ENCODE measurements at regions not wholly inside any gene's neighbourhood (a gene's known extent, or its start where the extent isn't known, plus 50 kb on each side); places are given as distances from the start of the nearest gene placed in this dataset.
"Not testable (repeated sequence)": the region's sequence is repeated elsewhere in the genome, so short reads cannot be mapped to it uniquely, and the experiment has no call there.

GRCh38 chr2:195257979-195258378, 399.0 kb upstream of the SLC39A10 start:
- no peak overlapping the region for H3K27ac Mint-ChIP-seq
- H3K4me1 Mint-ChIP-seq, result no peaks in the 10 kb centered on the region
- DNase-seq, result no peak
- H3K36me3 Mint-ChIP-seq (ENCODE audit: low read depth), result no peaks in the 10 kb centered on the region
- H3K27me3 Mint-ChIP-seq (ENCODE audit: low read depth, poor library complexity), result no peaks in the 10 kb centered on the region
- no peak overlapping the region for H3K4me3 Mint-ChIP-seq
- H3K9me3 Mint-ChIP-seq, result peaks cover 18% of the 10 kb centered on the region
- TF ChIP-seq CTCF (IDR thresholded peaks at IDR 0.05), result no peak

- H3K9me3 Mint-ChIP-seq, result peaks cover 34% of the 10 kb centered on the region
- no peak for DNase-seq
- H3K36me3 Mint-ChIP-seq (ENCODE audit: low read depth), result peaks cover 10% of the 10 kb centered on the region
- no peak for TF ChIP-seq CTCF (IDR thresholded peaks at IDR 0.05)
- H3K27ac Mint-ChIP-seq, result no peak overlapping the region
- H3K4me1 Mint-ChIP-seq, result no peaks in the 10 kb centered on the region
- no peaks in the 10 kb centered on the region for H3K27me3 Mint-ChIP-seq (ENCODE audit: low read depth, poor library complexity)
- no peak overlapping the region for H3K4me3 Mint-ChIP-seq
Measured at GRCh38 chr2:195252018-195252417, 405.0 kb upstream of the SLC39A10 start.

GRCh38 chr2:195251214-195251613, 405.8 kb upstream of the SLC39A10 start:
- DNase-seq, result no peak
- no peak overlapping the region for H3K27ac Mint-ChIP-seq

GRCh38 chr2:195238826-195239225, 418.2 kb upstream of the SLC39A10 start:
- Mint-ChIP-seq H3K4me1 (peaks cover 29% of the 10 kb centered on the region), H3K4me3 (no peak overlapping the region), H3K27me3 (ENCODE audit: low read depth, poor library complexity) (no peaks in the 10 kb centered on the region), H3K27ac (peak overlapping the region; percentile 94), H3K36me3 (ENCODE audit: low read depth) (peaks cover 7% of the 10 kb centered on the region), H3K9me3 (peaks cover 10% of the 10 kb centered on the region)
- TF ChIP-seq CTCF (IDR thresholded peaks at IDR 0.05), result no peak
- no peak for DNase-seq

More at GRCh38 chr2:195251214-195251613, 405.8 kb upstream of the SLC39A10 start:
- Mint-ChIP-seq H3K36me3 (ENCODE audit: low read depth) (peaks cover 11% of the 10 kb centered on the region), H3K4me1 (no peaks in the 10 kb centered on the region), H3K4me3 (no peak overlapping the region), H3K9me3 (peaks cover 42% of the 10 kb centered on the region), H3K27me3 (ENCODE audit: low read depth, poor library complexity) (no peaks in the 10 kb centered on the region)
- TF ChIP-seq CTCF (IDR thresholded peaks at IDR 0.05), result no peak

- H3K27ac Mint-ChIP-seq, result peak overlapping the region; percentile 94
- H3K4me1 Mint-ChIP-seq, result peaks cover 29% of the 10 kb centered on the region
- H3K4me3 Mint-ChIP-seq, result no peak overlapping the region
- TF ChIP-seq CTCF (IDR thresholded peaks at IDR 0.05), result no peak
- peaks cover 5% of the 10 kb centered on the region for H3K9me3 Mint-ChIP-seq
- no peaks in the 10 kb centered on the region for H3K27me3 Mint-ChIP-seq (ENCODE audit: low read depth, poor library complexity)
- H3K36me3 Mint-ChIP-seq (ENCODE audit: low read depth), result peaks cover 3% of the 10 kb centered on the region
- DNase-seq, result no peak
Measured at GRCh38 chr2:195238379-195238778, 418.6 kb upstream of the SLC39A10 start.

- not testable (repeated sequence) for H3K4me1 Mint-ChIP-seq
- peaks cover 43% of the 10 kb centered on the region for H3K9me3 Mint-ChIP-seq
Measured at GRCh38 chr2:195228547-195228946, 428.5 kb upstream of the SLC39A10 start.

More at GRCh38 chr2:195228547-195228946, 428.5 kb upstream of the SLC39A10 start:
- H3K27me3 Mint-ChIP-seq (ENCODE audit: low read depth, poor library complexity); H3K4me3 Mint-ChIP-seq; DNase-seq; H3K36me3 Mint-ChIP-seq (ENCODE audit: low read depth): not testable (repeated sequence)
- H3K27ac Mint-ChIP-seq, result peak overlapping the region; percentile 82
